Fibroblast of lung (primary cell): ENCODE measurements at regions not wholly inside any gene's neighbourhood (a gene's known extent, or its start where the extent isn't known, plus 50 kb on each side); places are given as distances from the start of the nearest gene placed in this dataset.
"Not testable (repeated sequence)": the region's sequence is repeated elsewhere in the genome, so short reads cannot be mapped to it uniquely, and the experiment has no call there.

Experiments
- DNase-seq, 2 donors: peaks; one replicate each; pipeline versions ENCODE4 v3.0.0 to v3.0.0-alpha.2; 2010; ENCODE audit warnings: low read depth in 2 of 2
- H2AFZ ChIP-seq: 2 replicates; pipeline ENCODE4 v1.5.1; 2012; ENCODE audit warnings: low read length, control low read depth, inconsistent platforms
- H3K27ac ChIP-seq: 2 replicates; pipeline ENCODE4 v1.5.1; 2011; ENCODE audit warnings: low read length, control low read depth; ENCODE audit not compliant: insufficient read depth
- H3K27me3 ChIP-seq: 2 replicates; pipeline ENCODE4 v1.5.1; 2011; ENCODE audit warnings: mild to moderate bottlenecking, low read length; ENCODE audit not compliant: control insufficient read depth, insufficient read depth
- H3K36me3 ChIP-seq: 2 replicates; pipeline ENCODE4 v1.5.1; 2011; ENCODE audit warnings: low read length; ENCODE audit not compliant: control insufficient read depth, insufficient read depth
- H3K4me1 ChIP-seq: 2 replicates; pipeline ENCODE4 v1.5.1; 2011; ENCODE audit warnings: low read length; ENCODE audit not compliant: control insufficient read depth, insufficient read depth; ENCODE audit errors: extremely low read depth
- H3K4me2 ChIP-seq: 2 replicates; pipeline ENCODE4 v1.5.1; 2011; ENCODE audit warnings: low read length, control low read depth; ENCODE audit not compliant: insufficient read depth; ENCODE audit errors: extremely low read depth
- H3K4me3 ChIP-seq, 4 experiments: fragments of 200-600 bp in 1 of 4; sonication (generic) in 1 of 4; replicated peaks in 1 of 4; 2 replicates each; pipeline ENCODE4 v1.5.1; 2011 to 2016; ENCODE audit warnings: low read length in 4 of 4, low read depth in 3 of 4, mild to moderate bottlenecking in 3 of 4, control low read depth in 2 of 4, inconsistent platforms in 1 of 4, mixed read lengths in 1 of 4; ENCODE audit not compliant: insufficient read depth in 1 of 4; ENCODE audit errors: control extremely low read depth in 1 of 4
- H3K79me2 ChIP-seq: 2 replicates; pipeline ENCODE4 v1.5.1; 2012; ENCODE audit warnings: mild to moderate bottlenecking, low read length, inconsistent platforms; ENCODE audit not compliant: control insufficient read depth, insufficient read depth
- H3K9ac ChIP-seq: 2 replicates; pipeline ENCODE4 v1.5.1; 2011; ENCODE audit warnings: mild to moderate bottlenecking, low read length, control low read depth; ENCODE audit not compliant: insufficient read depth
- H3K9me3 ChIP-seq: 2 replicates; pipeline ENCODE4 v1.5.1; 2012; ENCODE audit warnings: low read depth, low read length; ENCODE audit not compliant: control insufficient read depth, insufficient read depth
- H4K20me1 ChIP-seq: 2 replicates; pipeline ENCODE4 v1.5.1; 2011; ENCODE audit warnings: low read length; ENCODE audit not compliant: control insufficient read depth, insufficient read depth; ENCODE audit errors: extremely low read depth
- EZH2 ChIP-seq: IDR thresholded peaks from 2 replicates; pipeline ENCODE4 v1.5.1; 2012; ENCODE audit warnings: low read length, control low read depth, mild to moderate bottlenecking; ENCODE audit errors: missing control alignments
- TF ChIP-seq, protein P1 (sequence below), 2 donors: IDR thresholded peaks in 1 of 2; conservative IDR thresholded peaks in 1 of 2; 1 replicate in 1 of 2; 2 replicates in 1 of 2; pipeline ENCODE4 v1.5.1; 2011 to 2012; ENCODE audit warnings: low read length in 2 of 2, control low read depth in 1 of 2, inconsistent platforms in 1 of 2, low read depth in 1 of 2, mild to moderate bottlenecking in 1 of 2

DNA sequence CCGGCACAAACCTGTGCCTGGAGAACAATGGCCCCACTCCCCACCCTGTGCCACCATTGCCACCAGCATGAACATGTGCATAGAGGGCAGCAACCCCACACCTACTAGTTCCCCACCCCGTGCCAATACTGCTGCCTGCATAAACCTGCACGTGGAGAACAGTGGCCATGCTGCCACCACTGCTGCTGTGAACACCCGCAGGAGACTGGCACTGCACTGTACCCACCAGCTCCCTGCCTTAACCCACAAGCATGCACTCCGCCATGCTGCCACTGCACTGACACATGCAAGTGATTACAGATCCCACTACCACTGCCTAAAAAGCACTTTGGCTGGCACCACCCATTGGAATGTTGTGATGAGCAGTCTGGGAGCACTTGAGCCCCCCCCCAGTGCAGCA is 77.3 kb downstream of the NAA11 start:
- no peaks in the 10 kb centered on the region for H3K9me3 ChIP-seq
- H3K9ac ChIP-seq: no peak overlapping the region
- H3K4me3 ChIP-seq: no peak overlapping the region
- no peak for TF ChIP-seq EZH2
- TF ChIP-seq, protein P1, sequence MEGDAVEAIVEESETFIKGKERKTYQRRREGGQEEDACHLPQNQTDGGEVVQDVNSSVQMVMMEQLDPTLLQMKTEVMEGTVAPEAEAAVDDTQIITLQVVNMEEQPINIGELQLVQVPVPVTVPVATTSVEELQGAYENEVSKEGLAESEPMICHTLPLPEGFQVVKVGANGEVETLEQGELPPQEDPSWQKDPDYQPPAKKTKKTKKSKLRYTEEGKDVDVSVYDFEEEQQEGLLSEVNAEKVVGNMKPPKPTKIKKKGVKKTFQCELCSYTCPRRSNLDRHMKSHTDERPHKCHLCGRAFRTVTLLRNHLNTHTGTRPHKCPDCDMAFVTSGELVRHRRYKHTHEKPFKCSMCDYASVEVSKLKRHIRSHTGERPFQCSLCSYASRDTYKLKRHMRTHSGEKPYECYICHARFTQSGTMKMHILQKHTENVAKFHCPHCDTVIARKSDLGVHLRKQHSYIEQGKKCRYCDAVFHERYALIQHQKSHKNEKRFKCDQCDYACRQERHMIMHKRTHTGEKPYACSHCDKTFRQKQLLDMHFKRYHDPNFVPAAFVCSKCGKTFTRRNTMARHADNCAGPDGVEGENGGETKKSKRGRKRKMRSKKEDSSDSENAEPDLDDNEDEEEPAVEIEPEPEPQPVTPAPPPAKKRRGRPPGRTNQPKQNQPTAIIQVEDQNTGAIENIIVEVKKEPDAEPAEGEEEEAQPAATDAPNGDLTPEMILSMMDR (conservative IDR thresholded peaks at IDR 0.05 in 1 of 2, IDR thresholded peaks at IDR 0.05 in 1 of 2; ENCODE audit: low read depth in 1 of 2, low read length in 2 of 2): no peak
- H3K27ac ChIP-seq: no peak overlapping the region
- no peaks in the 10 kb centered on the region for H3K79me2 ChIP-seq
- H4K20me1 ChIP-seq: no peaks in the 10 kb centered on the region
- H3K36me3 ChIP-seq: no peaks in the 10 kb centered on the region
- no peak overlapping the region for H3K4me2 ChIP-seq
- no peak overlapping the region for H2AFZ ChIP-seq
- DNase-seq: no peak
- H3K4me1 ChIP-seq: no peaks in the 10 kb centered on the region
- no peaks in the 10 kb centered on the region for H3K27me3 ChIP-seq

DNA sequence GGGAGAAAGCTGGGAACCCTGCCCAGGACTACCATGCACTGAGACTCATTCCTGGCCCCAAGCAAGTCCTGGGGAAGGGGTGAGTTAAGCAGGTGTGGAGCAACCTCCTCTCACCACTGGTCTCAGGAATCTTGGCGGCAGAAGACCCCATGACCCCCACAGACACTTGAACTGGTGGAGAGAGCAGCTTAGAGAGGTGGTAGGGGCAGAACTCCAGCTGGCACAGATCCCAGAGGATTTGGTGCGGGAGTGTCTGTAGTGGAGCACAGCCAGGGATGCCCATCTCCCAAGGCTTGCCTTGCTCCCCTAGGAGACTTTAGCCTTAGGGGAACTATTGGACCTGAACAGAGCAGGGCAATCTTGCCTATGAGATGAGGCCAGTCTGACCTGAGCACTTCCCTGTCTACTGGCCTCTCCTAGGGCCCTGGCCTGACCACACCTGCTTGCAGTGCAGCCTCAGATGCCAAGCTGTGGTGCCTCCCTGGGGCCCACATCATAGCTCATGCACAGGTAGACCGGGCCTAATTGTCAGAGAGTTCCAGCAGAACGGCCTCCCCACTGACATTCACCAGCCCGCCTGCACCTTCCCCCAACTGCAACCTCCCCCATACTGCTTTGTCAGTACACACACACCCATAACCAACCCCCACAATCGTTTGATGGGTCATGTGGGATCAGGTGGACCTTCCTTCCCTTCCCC is 78.0 kb downstream of the NAA11 start:
- Histone ChIP-seq H3K9ac (no peak overlapping the region), H3K79me2 (no peaks in the 10 kb centered on the region), H3K4me2 (no peak overlapping the region), H3K9me3 (no peaks in the 10 kb centered on the region), H3K4me3 (no peak overlapping the region), H3K36me3 (no peaks in the 10 kb centered on the region), H4K20me1 (no peaks in the 10 kb centered on the region), H3K27ac (no peak overlapping the region), H2AFZ (no peak overlapping the region), H3K4me1 (no peaks in the 10 kb centered on the region), H3K27me3 (no peaks in the 10 kb centered on the region)
- TF ChIP-seq EZH2: no peak
- TF ChIP-seq, protein P1 (conservative IDR thresholded peaks at IDR 0.05 in 1 of 2, IDR thresholded peaks at IDR 0.05 in 1 of 2; ENCODE audit: low read depth in 1 of 2, low read length in 2 of 2): no peak
- DNase-seq: no peak

GRCh38 chr4:79245200-79245940 is 80.5 kb downstream of the NAA11 start:
- H4K20me1 ChIP-seq, H3K36me3 ChIP-seq, H2AFZ ChIP-seq, H3K27me3 ChIP-seq, H3K9ac ChIP-seq, H3K4me1 ChIP-seq, H3K4me2 ChIP-seq, H3K27ac ChIP-seq, H3K9me3 ChIP-seq, DNase-seq, H3K79me2 ChIP-seq, H3K4me3 ChIP-seq: not testable (repeated sequence)
